GOT3 (cell line): ENCODE measurements at regions not wholly inside any gene's neighbourhood (a gene's known extent, or its start where the extent isn't known, plus 50 kb on each side); places are given as distances from the start of the nearest gene placed in this dataset.

Experiments
- DNase-seq: peaks from one replicate; lab custom pipeline; 2025; ENCODE audit warnings: mixed read lengths; lab: John Stamatoyannopoulos, UW

GRCh38 chr4:123573866-123574508, 177.4 kb downstream of the SPRY1 start:
- DNase-seq = no peak

GRCh38 chr4:123575291-123575690, 178.7 kb downstream of the SPRY1 start:
- DNase-seq = no peak

GRCh38 chr4:123577225-123577906, 180.8 kb downstream of the SPRY1 start:
- DNase-seq = no peak

- no peak for DNase-seq
Measured at GRCh38 chr4:123578276-123579029, 181.9 kb downstream of the SPRY1 start.

- DNase-seq = no peak
Measured at GRCh38 chr4:123579961-123580360, 183.4 kb downstream of the SPRY1 start.

- no peak for DNase-seq
Measured at GRCh38 chr4:123580981-123581664, 184.5 kb downstream of the SPRY1 start.

GRCh38 chr4:123581802-123582201, 185.2 kb downstream of the SPRY1 start:
- DNase-seq = no peak

GRCh38 chr4:123583043-123583442, 186.4 kb downstream of the SPRY1 start:
- no peak for DNase-seq

- no peak for DNase-seq
Measured at GRCh38 chr4:123585111-123585510, 188.5 kb downstream of the SPRY1 start.

DNA sequence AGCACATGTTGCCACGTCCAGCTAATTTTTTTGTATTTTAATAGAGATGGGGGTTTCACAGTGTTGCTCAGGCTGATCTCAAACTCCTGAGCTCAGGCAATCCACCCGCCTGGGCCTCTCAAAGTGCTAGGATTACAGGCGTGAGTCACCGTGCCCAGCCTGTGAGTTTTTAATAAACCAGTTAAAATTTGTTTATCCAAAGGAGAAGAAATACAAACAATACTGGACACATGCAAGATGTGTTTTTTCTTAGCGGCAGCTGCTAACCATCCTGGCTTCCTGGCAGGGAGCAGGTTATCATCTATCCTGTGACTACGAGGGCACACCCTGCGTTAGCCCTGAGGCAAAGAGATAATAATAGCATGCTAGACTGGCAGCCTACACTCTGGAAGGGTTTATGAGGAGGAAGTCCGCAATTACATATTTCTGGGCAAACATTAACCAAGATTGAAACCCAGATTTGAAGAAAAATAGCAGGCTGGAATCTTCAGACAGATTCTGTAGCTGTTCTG, 191.4 kb downstream of the SPRY1 start:
- no peak for DNase-seq

- no peak for DNase-seq
Measured at GRCh38 chr4:123588631-123589241, 192.1 kb downstream of the SPRY1 start.

GRCh38 chr4:123589301-123589700, 192.7 kb downstream of the SPRY1 start:
- DNase-seq = no peak

DNA sequence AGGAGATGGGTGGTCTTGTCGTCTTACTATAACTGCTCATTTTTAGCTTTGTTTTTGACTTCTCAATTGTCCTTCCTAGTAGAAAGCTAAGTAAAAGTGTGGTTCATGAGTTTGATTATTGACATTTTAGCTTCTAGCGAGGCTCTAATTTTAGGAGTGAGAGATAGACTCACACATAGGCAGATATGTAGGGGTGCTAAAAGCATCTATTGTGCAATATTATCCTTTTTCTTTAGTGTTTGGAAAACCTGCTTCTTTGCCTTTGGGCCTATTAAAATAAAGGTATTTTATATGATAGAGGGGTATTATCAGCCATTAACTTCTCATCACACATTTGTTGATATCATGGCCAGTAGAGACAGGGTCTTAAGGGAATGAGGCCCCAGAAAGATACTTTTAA, 195.3 kb downstream of the SPRY1 start:
- no peak for DNase-seq

DNA sequence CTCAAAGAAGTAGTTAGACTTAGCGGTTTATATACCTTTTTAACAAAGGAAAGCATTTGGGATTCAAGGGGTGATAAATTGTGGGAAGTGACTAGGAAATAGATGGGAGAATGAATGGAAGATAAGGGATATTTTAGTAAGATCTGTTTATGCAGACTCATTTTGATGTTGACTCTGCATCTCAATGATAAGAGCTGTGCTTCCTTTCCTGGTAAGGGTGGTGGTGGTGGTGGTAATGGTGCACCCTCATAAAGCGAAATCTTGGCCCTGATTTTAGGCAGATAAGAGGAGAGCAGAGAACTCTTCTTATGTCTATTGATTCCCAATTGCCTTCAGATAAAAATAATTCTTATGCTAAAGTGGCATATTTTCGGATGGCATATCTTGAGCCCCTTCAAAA, 197.1 kb downstream of the SPRY1 start:
- DNase-seq = no peak

- no peak for DNase-seq
Measured at GRCh38 chr4:123596805-123597204, 200.2 kb downstream of the SPRY1 start.

DNA sequence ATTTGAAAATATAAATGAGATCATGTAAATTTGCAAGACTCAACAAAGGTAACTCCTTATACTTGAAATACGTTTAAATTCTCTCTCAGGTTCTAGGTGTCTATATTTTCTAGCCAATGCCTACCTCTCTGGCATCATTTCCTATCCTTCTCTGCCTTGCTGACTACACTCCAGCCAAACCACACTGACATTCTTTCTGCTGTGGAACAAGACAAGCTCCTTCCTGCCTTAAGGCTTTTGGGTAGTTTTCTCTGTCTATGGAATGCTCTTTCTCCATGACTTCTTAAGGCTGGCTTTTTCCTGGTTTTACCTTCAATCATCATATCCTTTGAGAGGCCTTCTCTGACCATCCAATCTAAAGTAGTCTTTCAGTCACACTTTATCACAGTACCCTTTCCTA, 201.0 kb downstream of the SPRY1 start:
- DNase-seq = no peak

DNA sequence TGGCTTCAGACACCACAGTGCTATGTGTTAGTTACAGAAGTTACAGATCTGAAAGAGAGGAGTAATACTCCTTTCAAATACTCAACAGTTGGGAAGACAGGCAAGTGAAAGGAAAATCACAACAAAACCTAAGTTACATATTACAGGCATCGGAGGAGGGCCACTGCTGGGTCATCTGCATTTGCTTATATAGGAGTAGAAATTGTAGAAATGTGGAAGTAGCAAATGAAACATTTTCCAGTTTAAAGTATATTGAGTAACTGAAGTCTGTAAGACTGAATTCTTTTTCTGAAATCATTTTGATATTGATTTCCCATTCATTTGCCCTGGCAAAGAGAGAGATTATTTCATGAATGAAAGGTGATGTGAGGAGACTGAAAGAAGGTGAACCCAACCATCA, 201.7 kb downstream of the SPRY1 start:
- no peak for DNase-seq

DNA sequence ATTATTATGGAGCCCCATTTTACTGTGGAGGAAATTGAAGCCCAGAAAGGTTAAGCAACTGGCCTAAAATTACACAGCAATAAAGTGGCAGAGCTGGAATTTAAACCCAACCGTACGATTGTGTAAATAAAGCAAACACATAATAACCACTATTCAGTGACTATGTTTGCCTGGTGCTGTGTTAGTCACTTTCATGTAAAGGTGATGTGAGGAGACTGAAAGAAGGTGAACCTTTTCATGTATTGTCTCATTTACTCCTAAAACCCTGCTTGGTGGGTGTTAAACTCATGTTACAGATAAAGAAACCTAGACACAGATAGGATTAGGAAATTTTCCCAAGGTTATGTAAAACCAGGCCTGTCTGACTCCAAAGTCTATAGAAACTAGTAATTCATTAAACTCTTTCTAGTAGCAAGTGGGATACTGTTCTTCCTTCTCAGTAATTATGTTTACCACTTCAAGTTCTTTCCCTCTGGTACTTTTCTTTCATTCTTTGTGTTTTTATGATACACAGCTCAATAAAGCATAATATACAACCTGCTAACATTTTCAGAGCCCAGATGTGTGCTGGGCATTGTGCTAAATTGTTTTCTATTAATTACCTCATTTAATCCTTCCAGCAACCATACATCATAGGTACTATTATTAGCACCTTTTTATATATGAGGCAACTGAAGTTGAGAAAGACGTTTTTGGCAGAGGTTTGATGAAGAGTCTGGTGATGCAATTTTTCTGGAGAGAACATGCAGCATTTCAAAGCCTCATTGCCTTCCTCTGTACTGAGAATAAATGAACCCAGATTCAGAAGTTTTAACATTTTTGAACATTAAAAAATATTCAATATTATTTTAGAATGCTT, 202.7 kb downstream of the SPRY1 start:
- DNase-seq = no peak

DNA sequence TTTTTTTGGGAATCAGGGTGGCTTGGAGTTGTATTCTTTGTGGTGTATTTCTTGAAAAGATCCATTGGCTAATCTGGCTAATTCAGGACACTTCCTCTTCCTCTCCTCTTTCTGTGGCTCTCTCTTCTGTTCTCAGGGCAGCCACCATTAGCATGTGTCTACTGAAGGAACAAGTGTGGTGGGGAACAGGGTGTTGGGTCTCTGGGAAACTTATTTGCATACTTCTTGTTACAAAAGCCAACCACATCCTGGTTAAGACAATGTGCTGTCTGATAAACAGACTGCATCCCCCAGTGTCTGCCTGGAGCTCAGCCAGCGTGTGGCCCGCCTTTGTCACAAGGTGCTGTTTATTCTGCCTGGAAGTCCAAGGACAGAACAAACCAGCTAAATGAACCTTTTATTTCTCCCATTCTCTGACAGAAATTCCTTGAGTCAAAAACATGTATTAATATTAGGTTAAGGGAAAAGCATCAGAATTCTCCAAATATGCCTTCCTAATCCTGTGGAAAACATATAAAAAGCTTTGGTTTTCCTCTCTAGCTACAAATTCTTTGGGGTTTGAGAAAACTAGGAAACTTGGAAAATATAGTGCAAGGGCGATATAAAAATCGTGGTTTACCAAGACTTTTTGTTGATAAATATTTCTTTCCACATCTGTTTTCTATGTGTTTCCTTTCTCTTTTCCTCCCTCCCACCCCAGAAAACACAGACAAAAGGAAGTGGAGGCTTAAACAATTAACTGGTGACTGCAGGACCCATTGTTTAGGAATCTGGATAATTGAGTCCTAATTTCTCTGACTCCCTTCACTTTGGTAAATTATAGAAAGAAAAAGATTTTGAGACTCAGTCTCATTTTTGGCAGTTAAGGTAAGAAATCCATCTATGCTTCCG, 203.6 kb downstream of the SPRY1 start:
- DNase-seq = no peak
